HT-29 (cell line): ENCODE measurements at regions not wholly inside any gene's neighbourhood (a gene's known extent, or its start where the extent isn't known, plus 50 kb on each side); places are given as distances from the start of the nearest gene placed in this dataset. TPM values are rescaled to one million over a fixed set of nuclear protein-coding genes. Genes with fewer than 3 reads are reported as not detected.
A peak's percentile ranks its signal among the peaks of the same experiment; 100 is the strongest.

Experiments used
- small RNA-seq: library from RNA; depleted of rRNA; stranded (forward); fragments of <200 nt; gene quantifications from one replicate; pipeline ENCODE3, GENCODE V24; 2014

Small RNA genes lying in the stretch of these regions (small RNA-seq; reads per million reads assigned to genes)
- gene AC018710.1 (not detected), gene AC019235.1 (not detected), gene MIR1305 (not detected), gene RF00571 (not detected), gene RN7SKP13 (not detected), gene RNA5SP173 (7.4 reads per million, percentile 86 among the genes with 10 or more reads in this experiment), gene RNU1-45P (not detected)
